Loucy (cell line): ENCODE measurements at regions not wholly inside any gene's neighbourhood (a gene's known extent, or its start where the extent isn't known, plus 50 kb on each side); places are given as distances from the start of the nearest gene placed in this dataset.

ENCODE experiments used
- CTCF ChIP-seq: fragments of 200-600 bp; sonication (generic); conservative IDR thresholded peaks from 2 replicates; pipeline ENCODE4 v1.5.1; 2014; ENCODE audit warnings: mild to moderate bottlenecking, antibody characterized with exemption, low read length
- EZH2phosphoT487 ChIP-seq: fragments of 200-600 bp; IDR thresholded peaks from 2 replicates; pipeline ENCODE4 v1.6.1; 2018; ENCODE audit warnings: antibody characterized with exemption, mild to moderate bottlenecking, moderate library complexity, borderline replicate concordance

GRCh38 chr20:40851051-40851450 is 162.0 kb upstream of the MAFB start:
- TF ChIP-seq CTCF = no peak
- no peak for TF ChIP-seq EZH2phosphoT487
